ENCODE measurements at regions not wholly inside any gene's neighbourhood (a gene's known extent, or its start where the extent isn't known, plus 50 kb on each side); places are given as distances from the start of the nearest gene placed in this dataset.
"Not testable (repeated sequence)": the region's sequence is repeated elsewhere in the genome, so short reads cannot be mapped to it uniquely, and the experiment has no call there.

GRCh38 chr4:180217070-180217469 lies 2026.1 kb upstream of the TENM3 start:
- DNase-seq: no peak

GRCh38 chr4:180219080-180219479 lies 2024.1 kb upstream of the TENM3 start:
- no peak for DNase-seq

GRCh38 chr4:180225977-180226376 lies 2017.2 kb upstream of the TENM3 start:
- DNase-seq: no peak

- DNase-seq: no peak
Measured at GRCh38 chr4:180234730-180235129, 2008.5 kb upstream of the TENM3 start.

GRCh38 chr4:180240670-180241069 lies 2002.5 kb upstream of the TENM3 start:
- no peak for DNase-seq

GRCh38 chr4:180253419-180253818 lies 1989.8 kb upstream of the TENM3 start:
- DNase-seq: no peak

- no peak for DNase-seq
Measured at GRCh38 chr4:180261346-180261745, 1981.9 kb upstream of the TENM3 start.

GRCh38 chr4:180280076-180280475 lies 1963.1 kb upstream of the TENM3 start:
- DNase-seq: no peak

- no peak for DNase-seq
Measured at GRCh38 chr4:180280726-180281297, 1962.4 kb upstream of the TENM3 start.

- DNase-seq: no peak
Measured at GRCh38 chr4:180281724-180282123, 1961.5 kb upstream of the TENM3 start.

GRCh38 chr4:180284267-180284666 lies 1958.9 kb upstream of the TENM3 start:
- no peak for DNase-seq

GRCh38 chr4:180285796-180286195 lies 1957.4 kb upstream of the TENM3 start:
- no peak for DNase-seq

- no peak for DNase-seq
Measured at GRCh38 chr4:180292339-180292738, 1950.9 kb upstream of the TENM3 start.

GRCh38 chr4:180296036-180296599 lies 1947.1 kb upstream of the TENM3 start:
- no peak for DNase-seq

- no peak for DNase-seq
Measured at GRCh38 chr4:180304321-180304720, 1938.9 kb upstream of the TENM3 start.

GRCh38 chr4:180310616-180311015 lies 1932.6 kb upstream of the TENM3 start:
- no peak for DNase-seq

GRCh38 chr4:180314972-180315371 lies 1928.2 kb upstream of the TENM3 start:
- DNase-seq: no peak

- no peak for DNase-seq
Measured at GRCh38 chr4:180330521-180330920, 1912.7 kb upstream of the TENM3 start.

GRCh38 chr4:180333162-180333561 lies 1910.0 kb upstream of the TENM3 start:
- no peak for DNase-seq

- DNase-seq: no peak
Measured at GRCh38 chr4:180335566-180335965, 1907.6 kb upstream of the TENM3 start.

GRCh38 chr4:180336494-180337090 lies 1906.6 kb upstream of the TENM3 start:
- DNase-seq: no peak

GRCh38 chr4:180341926-180342325 lies 1901.3 kb upstream of the TENM3 start:
- DNase-seq: no peak

- no peak for DNase-seq
Measured at GRCh38 chr4:180350901-180351300, 1892.3 kb upstream of the TENM3 start.

GRCh38 chr4:180356766-180357165 lies 1886.4 kb upstream of the TENM3 start:
- DNase-seq: no peak

- not testable (repeated sequence) for DNase-seq
Measured at GRCh38 chr4:180360113-180360512, 1883.1 kb upstream of the TENM3 start.

All from left hindlimb (tissue), 1 donor.